ENCODE measurements at regions not wholly inside any gene's neighbourhood (a gene's known extent, or its start where the extent isn't known, plus 50 kb on each side); places are given as distances from the start of the nearest gene placed in this dataset.

DNA sequence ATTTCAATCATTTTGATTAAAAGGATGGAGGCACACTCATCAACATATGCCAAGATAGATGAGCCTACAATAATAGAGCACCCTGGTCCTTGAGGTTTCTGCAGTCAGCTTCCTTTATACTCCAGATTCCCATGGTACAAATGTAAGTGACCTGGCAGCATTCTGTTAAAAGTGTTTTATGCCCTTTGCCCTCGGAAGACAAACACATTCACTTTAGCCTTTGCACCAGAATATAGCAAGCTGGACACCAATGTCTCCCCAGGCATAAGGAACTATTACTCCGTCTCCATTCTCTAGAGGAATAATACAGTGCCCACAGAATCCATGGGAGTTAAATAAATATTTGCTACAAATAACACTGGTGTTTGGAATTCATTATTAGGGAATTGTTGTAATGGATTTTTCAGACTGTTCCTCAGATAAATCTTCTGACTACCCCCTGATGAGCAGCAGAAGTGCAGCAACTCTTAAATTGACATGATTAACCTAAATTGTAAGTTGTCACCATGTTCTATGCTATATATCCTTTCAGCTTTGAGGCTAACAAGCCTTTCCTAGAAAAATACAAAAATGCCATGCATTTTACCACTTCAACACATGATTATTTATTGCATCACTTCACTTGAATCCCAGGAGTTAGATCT lies 340.2 kb downstream of the TBC1D32 start:
- no peaks in the 10 kb centered on the region for H3K27me3 Mint-ChIP-seq (ENCODE audit: low read depth, poor library complexity)
- no peaks in the 10 kb centered on the region for H3K36me3 Mint-ChIP-seq (ENCODE audit: low read depth)
- TF ChIP-seq, protein P1, sequence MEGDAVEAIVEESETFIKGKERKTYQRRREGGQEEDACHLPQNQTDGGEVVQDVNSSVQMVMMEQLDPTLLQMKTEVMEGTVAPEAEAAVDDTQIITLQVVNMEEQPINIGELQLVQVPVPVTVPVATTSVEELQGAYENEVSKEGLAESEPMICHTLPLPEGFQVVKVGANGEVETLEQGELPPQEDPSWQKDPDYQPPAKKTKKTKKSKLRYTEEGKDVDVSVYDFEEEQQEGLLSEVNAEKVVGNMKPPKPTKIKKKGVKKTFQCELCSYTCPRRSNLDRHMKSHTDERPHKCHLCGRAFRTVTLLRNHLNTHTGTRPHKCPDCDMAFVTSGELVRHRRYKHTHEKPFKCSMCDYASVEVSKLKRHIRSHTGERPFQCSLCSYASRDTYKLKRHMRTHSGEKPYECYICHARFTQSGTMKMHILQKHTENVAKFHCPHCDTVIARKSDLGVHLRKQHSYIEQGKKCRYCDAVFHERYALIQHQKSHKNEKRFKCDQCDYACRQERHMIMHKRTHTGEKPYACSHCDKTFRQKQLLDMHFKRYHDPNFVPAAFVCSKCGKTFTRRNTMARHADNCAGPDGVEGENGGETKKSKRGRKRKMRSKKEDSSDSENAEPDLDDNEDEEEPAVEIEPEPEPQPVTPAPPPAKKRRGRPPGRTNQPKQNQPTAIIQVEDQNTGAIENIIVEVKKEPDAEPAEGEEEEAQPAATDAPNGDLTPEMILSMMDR (IDR thresholded peaks at IDR 0.05) = no peak
- no peaks in the 10 kb centered on the region for H3K9me3 Mint-ChIP-seq
- H3K4me3 Mint-ChIP-seq = no peak overlapping the region
- H3K4me1 Mint-ChIP-seq = no peaks in the 10 kb centered on the region
- no peak for DNase-seq
- no peak overlapping the region for H3K27ac Mint-ChIP-seq

- TF ChIP-seq, protein P1 (IDR thresholded peaks at IDR 0.05) = no peak
These were observed 342.0 kb downstream of the TBC1D32 start for GRCh38 chr6:120992257-120992656.

DNA sequence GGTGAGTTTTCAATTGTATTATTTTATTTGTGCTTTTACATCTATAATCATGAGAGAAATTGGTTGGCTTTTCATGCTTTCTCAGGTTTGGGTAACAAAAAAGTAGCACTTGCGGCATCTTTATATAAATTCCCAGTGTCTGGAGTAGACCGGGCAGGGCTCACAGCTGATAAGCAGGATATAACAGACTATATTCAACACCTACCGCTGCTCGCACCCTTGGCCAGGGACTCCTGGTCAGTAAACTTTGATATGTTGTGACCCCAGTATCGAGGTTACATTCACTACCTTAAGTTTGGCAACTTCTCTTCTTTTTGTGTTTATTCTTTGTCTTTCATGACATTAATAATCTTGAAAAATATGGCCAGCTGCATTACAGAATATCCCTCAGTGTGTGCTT lies 343.4 kb downstream of the TBC1D32 start:
- DNase-seq = no peak
- H3K4me3 Mint-ChIP-seq = no peak overlapping the region
- no peaks in the 10 kb centered on the region for H3K9me3 Mint-ChIP-seq
- no peak overlapping the region for H3K27ac Mint-ChIP-seq
- no peaks in the 10 kb centered on the region for H3K36me3 Mint-ChIP-seq (ENCODE audit: low read depth)
- no peaks in the 10 kb centered on the region for H3K27me3 Mint-ChIP-seq (ENCODE audit: low read depth, poor library complexity)
- TF ChIP-seq, protein P1 (IDR thresholded peaks at IDR 0.05) = no peak
- no peaks in the 10 kb centered on the region for H3K4me1 Mint-ChIP-seq

More at GRCh38 chr6:120992257-120992656, 342.0 kb downstream of the TBC1D32 start:
- Mint-ChIP-seq H3K9me3 (no peaks in the 10 kb centered on the region), H3K36me3 (ENCODE audit: low read depth) (no peaks in the 10 kb centered on the region), H3K27ac (no peak overlapping the region), H3K4me3 (no peak overlapping the region), H3K27me3 (ENCODE audit: low read depth, poor library complexity) (no peaks in the 10 kb centered on the region), H3K4me1 (no peaks in the 10 kb centered on the region)
- DNase-seq = no peak

GRCh38 chr6:120981835-120982234 lies 352.4 kb downstream of the TBC1D32 start:
- no peaks in the 10 kb centered on the region for H3K27me3 Mint-ChIP-seq (ENCODE audit: low read depth, poor library complexity)

DNA sequence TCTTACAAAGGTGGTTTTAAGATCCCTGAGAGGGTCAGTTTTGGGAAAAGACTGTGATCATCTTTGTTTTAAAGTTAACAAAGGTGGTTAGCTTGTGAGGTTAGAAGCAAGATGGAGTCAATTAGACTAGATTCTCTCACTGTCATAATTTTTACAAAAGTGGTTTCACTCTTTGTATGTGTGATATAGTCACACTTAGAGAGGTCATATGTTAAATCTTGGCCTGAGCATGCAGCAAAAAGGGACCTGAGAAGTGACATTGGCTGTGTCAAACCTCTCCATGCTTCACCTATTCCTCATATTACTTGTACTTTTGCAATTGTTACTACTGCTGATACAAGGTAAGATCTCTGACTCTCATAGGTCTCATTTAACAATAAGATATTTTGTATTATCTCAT lies 368.0 kb downstream of the TBC1D32 start:
- Mint-ChIP-seq H3K36me3 (ENCODE audit: low read depth) (no peaks in the 10 kb centered on the region), H3K4me3 (no peak overlapping the region), H3K27me3 (ENCODE audit: low read depth, poor library complexity) (no peaks in the 10 kb centered on the region), H3K4me1 (no peaks in the 10 kb centered on the region), H3K27ac (no peak overlapping the region), H3K9me3 (peaks cover 7% of the 10 kb centered on the region)
- no peak for DNase-seq
- TF ChIP-seq, protein P1 (IDR thresholded peaks at IDR 0.05) = no peak

More at GRCh38 chr6:120981835-120982234, 352.4 kb downstream of the TBC1D32 start:
- DNase-seq = no peak
- H3K27ac Mint-ChIP-seq = no peak overlapping the region
- H3K4me3 Mint-ChIP-seq = no peak overlapping the region
- TF ChIP-seq, protein P1 (IDR thresholded peaks at IDR 0.05) = no peak
- H3K9me3 Mint-ChIP-seq = no peaks in the 10 kb centered on the region
- no peaks in the 10 kb centered on the region for H3K36me3 Mint-ChIP-seq (ENCODE audit: low read depth)
- H3K4me1 Mint-ChIP-seq = no peaks in the 10 kb centered on the region

GRCh38 chr6:120965814-120966213 lies 368.5 kb downstream of the TBC1D32 start:
- DNase-seq = no peak
- H3K36me3 Mint-ChIP-seq (ENCODE audit: low read depth) = no peaks in the 10 kb centered on the region
- H3K27me3 Mint-ChIP-seq (ENCODE audit: low read depth, poor library complexity) = no peaks in the 10 kb centered on the region
- H3K4me1 Mint-ChIP-seq = no peaks in the 10 kb centered on the region
- H3K27ac Mint-ChIP-seq = no peak overlapping the region
- TF ChIP-seq, protein P1 (IDR thresholded peaks at IDR 0.05) = no peak
- H3K9me3 Mint-ChIP-seq = peaks cover 7% of the 10 kb centered on the region
- H3K4me3 Mint-ChIP-seq = no peak overlapping the region
